MM.1S (cell line): ENCODE measurements at regions not wholly inside any gene's neighbourhood (a gene's known extent, or its start where the extent isn't known, plus 50 kb on each side); places are given as distances from the start of the nearest gene placed in this dataset.

Experiments used
- DNase-seq: peaks from one replicate; pipeline ENCODE4 v3.0.0-alpha.2; 2015
- H2AFZ ChIP-seq: fragments of 300-600 bp; sonication (generic); 2 replicates; pipeline ENCODE4 v1.6.0; 2016; ENCODE audit warnings: antibody characterized with exemption, low read length
- H3F3A ChIP-seq: fragments of 300-600 bp; sonication (generic); 2 replicates; pipeline ENCODE4 v1.6.1; 2016; ENCODE audit warnings: mild to moderate bottlenecking, antibody characterized with exemption, low read length, moderate library complexity, mixed read lengths; ENCODE audit not compliant: insufficient read depth
- H3K27ac ChIP-seq: fragments of 300-600 bp; sonication (generic); 2 replicates; pipeline ENCODE4 v1.5.1; 2016; ENCODE audit warnings: mild to moderate bottlenecking, low read length
- H3K27me3 ChIP-seq: fragments of 300-600 bp; sonication (generic); replicated peaks from 2 replicates; pipeline ENCODE4 v1.6.0; 2016; ENCODE audit warnings: low read length; ENCODE audit not compliant: insufficient read depth
- H3K36me3 ChIP-seq: fragments of 300-600 bp; sonication (generic); replicated peaks from 2 replicates; pipeline ENCODE4 v1.6.1; 2016; ENCODE audit warnings: mild to moderate bottlenecking, low read length, mixed read lengths; ENCODE audit not compliant: insufficient read depth
- H3K4me1 ChIP-seq: fragments of 300-600 bp; sonication (generic); 2 replicates; pipeline ENCODE4 v1.6.1; 2016; ENCODE audit warnings: low read length, mixed read lengths
- H3K4me2 ChIP-seq: fragments of 300-600 bp; sonication (generic); 2 replicates; pipeline ENCODE4 v1.6.0; 2016; ENCODE audit warnings: low read depth, low read length
- H3K4me3 ChIP-seq: fragments of 300-600 bp; sonication (generic); 2 replicates; pipeline ENCODE4 v1.5.1; 2016; ENCODE audit warnings: low read length, mixed read lengths
- H3K79me2 ChIP-seq: fragments of 300-600 bp; sonication (generic); 2 replicates; pipeline ENCODE4 v1.6.1; 2016; ENCODE audit warnings: mixed run types, low read length, mixed read lengths
- H3K9ac ChIP-seq: fragments of 300-600 bp; sonication (generic); 2 replicates; pipeline ENCODE4 v1.6.1; 2016; ENCODE audit warnings: low read length, mixed read lengths
- H3K9me2 ChIP-seq: fragments of 300-600 bp; sonication (generic); replicated peaks from 2 replicates; pipeline ENCODE4 v1.6.1; 2016; ENCODE audit warnings: mild to moderate bottlenecking, low read length, mixed read lengths; ENCODE audit not compliant: insufficient read depth
- H3K9me3 ChIP-seq: fragments of 300-600 bp; sonication (generic); replicated peaks from 2 replicates; pipeline ENCODE4 v1.6.1; 2016; ENCODE audit warnings: mild to moderate bottlenecking, low read length, mixed read lengths; ENCODE audit not compliant: insufficient read depth
- H4K20me1 ChIP-seq: fragments of 300-600 bp; sonication (generic); 2 replicates; pipeline ENCODE4 v1.6.1; 2016; ENCODE audit warnings: mild to moderate bottlenecking, low read length, moderate library complexity, mixed read lengths; ENCODE audit not compliant: insufficient read depth
- EZH2 ChIP-seq: fragments of 300-600 bp; sonication (generic); optimal IDR thresholded peaks from 2 replicates; pipeline ENCODE3; 2017; ENCODE audit warnings: low read depth, mild to moderate bottlenecking, antibody characterized with exemption, low read length, mixed read lengths
- EZH2phosphoT487 ChIP-seq: fragments of 300-600 bp; sonication (generic); IDR thresholded peaks from 2 replicates; pipeline ENCODE4 v1.6.1; 2018; ENCODE audit warnings: antibody characterized with exemption, low read length
- TF ChIP-seq, protein P1 (sequence below): fragments of 300-600 bp; sonication (generic); IDR thresholded peaks from 2 replicates; pipeline ENCODE4 v1.5.1; 2016; ENCODE audit warnings: antibody characterized with exemption, low read length, mixed read lengths

DNA sequence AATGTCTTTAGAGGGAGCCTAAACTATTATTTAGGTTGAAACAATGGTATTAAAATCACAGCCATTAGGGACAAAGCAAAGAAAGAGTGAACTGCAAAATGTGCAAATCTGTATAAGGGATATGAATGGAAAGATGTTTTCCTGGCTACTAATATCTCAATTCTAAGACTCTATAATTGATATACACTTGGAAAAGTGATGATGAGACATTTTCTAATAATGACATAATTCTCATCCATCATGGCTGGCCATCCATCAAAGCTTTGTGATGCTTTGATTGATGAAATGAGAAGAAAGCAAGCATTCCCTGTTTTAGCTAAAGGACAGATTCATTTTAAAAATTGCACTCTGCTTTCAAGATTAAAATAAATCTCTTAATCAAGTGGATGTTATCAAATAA, 965.5 kb upstream of the IGFBP7 start:
- Histone ChIP-seq H3K4me2 (no peak overlapping the region), H4K20me1 (no peaks in the 10 kb centered on the region), H3K9me2 (no peaks in the 10 kb centered on the region), H2AFZ (no peak overlapping the region), H3K27me3 (no peaks in the 10 kb centered on the region), H3K9ac (no peak overlapping the region), H3F3A (no peaks in the 10 kb centered on the region), H3K4me1 (no peaks in the 10 kb centered on the region), H3K79me2 (no peaks in the 10 kb centered on the region), H3K27ac (no peak overlapping the region), H3K4me3 (no peak overlapping the region), H3K36me3 (no peaks in the 10 kb centered on the region), H3K9me3 (no peaks in the 10 kb centered on the region)
- TF ChIP-seq, protein P1, sequence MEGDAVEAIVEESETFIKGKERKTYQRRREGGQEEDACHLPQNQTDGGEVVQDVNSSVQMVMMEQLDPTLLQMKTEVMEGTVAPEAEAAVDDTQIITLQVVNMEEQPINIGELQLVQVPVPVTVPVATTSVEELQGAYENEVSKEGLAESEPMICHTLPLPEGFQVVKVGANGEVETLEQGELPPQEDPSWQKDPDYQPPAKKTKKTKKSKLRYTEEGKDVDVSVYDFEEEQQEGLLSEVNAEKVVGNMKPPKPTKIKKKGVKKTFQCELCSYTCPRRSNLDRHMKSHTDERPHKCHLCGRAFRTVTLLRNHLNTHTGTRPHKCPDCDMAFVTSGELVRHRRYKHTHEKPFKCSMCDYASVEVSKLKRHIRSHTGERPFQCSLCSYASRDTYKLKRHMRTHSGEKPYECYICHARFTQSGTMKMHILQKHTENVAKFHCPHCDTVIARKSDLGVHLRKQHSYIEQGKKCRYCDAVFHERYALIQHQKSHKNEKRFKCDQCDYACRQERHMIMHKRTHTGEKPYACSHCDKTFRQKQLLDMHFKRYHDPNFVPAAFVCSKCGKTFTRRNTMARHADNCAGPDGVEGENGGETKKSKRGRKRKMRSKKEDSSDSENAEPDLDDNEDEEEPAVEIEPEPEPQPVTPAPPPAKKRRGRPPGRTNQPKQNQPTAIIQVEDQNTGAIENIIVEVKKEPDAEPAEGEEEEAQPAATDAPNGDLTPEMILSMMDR = no peak
- no peak for DNase-seq

DNA sequence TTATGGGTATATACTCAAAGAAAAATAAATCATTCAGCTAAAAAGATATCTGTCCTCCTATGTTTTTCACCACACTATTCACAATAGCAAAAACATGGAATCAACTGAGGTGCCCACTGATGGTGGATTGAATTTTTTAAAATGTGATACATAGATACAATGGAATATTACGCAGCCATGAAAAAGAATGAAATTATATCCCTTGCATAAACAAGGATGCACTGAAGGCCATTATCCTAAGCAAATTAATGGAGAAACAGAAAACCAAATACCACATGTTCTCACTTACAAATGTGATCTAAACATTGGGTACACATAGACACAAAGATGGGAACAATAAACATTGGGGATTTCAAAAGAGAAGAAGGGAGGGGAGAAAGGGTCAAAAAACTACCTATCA, 964.2 kb upstream of the IGFBP7 start:
- H2AFZ ChIP-seq = no peak overlapping the region
- H3K4me2 ChIP-seq = no peak overlapping the region
- H3K36me3 ChIP-seq = no peaks in the 10 kb centered on the region
- H3K27me3 ChIP-seq = no peaks in the 10 kb centered on the region
- no peaks in the 10 kb centered on the region for H3F3A ChIP-seq
- no peaks in the 10 kb centered on the region for H3K79me2 ChIP-seq
- H4K20me1 ChIP-seq = no peaks in the 10 kb centered on the region
- H3K9ac ChIP-seq = no peak overlapping the region
- H3K4me1 ChIP-seq = no peaks in the 10 kb centered on the region
- H3K9me3 ChIP-seq = no peaks in the 10 kb centered on the region
- H3K4me3 ChIP-seq = no peak overlapping the region
- DNase-seq = no peak
- no peaks in the 10 kb centered on the region for H3K9me2 ChIP-seq
- H3K27ac ChIP-seq = no peak overlapping the region
- no peak for TF ChIP-seq EZH2phosphoT487
- TF ChIP-seq EZH2 = no peak
- TF ChIP-seq, protein P1 = no peak

DNA sequence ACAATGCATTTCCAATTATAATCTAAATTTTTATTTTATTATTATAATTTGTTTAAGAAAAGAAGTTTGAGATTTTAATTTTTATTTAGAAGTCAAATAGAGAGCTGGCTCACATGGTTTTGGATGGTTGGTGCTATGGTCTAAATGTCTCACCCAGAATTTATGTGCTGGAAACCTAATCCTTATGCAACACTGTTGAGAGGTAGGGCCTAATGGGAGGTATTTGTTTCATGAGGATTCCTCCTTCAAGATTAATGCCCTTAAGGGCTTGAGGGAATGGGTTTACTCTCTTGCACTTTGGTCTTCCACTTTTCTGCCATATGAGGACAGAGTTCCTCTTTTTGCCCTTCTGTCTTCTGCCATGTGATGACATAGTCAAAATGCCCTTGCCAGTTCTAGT, 960.5 kb upstream of the IGFBP7 start:
- Histone ChIP-seq H3K36me3 (no peaks in the 10 kb centered on the region), H4K20me1 (no peaks in the 10 kb centered on the region), H2AFZ (no peak overlapping the region), H3K27me3 (no peaks in the 10 kb centered on the region), H3K9ac (no peak overlapping the region), H3K27ac (no peak overlapping the region), H3K9me2 (no peaks in the 10 kb centered on the region), H3F3A (no peaks in the 10 kb centered on the region), H3K4me2 (no peak overlapping the region), H3K4me3 (no peak overlapping the region), H3K4me1 (no peaks in the 10 kb centered on the region), H3K79me2 (no peaks in the 10 kb centered on the region), H3K9me3 (no peaks in the 10 kb centered on the region)
- TF ChIP-seq EZH2phosphoT487 (no peak), EZH2 (no peak)
- TF ChIP-seq, protein P1 = no peak
- DNase-seq = no peak

DNA sequence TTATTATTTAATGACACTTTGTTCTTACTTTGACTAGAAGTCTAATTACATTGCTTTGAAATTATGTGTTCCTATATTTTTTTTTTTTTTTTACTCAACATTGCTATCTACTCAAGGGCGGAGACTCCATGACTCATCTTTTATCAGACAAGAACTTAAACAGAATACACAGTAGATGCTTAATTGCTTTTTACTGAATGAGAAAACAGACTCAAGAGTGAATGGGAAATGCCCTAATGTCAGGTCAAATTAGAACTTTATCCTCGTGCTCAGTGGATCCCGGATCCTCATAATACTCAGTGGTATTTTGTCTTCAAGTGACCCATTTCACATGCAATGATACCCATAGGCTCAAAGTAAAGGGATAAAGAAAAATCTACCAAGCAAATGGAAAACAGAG, 954.5 kb upstream of the IGFBP7 start:
- Histone ChIP-seq H3K4me3 (no peak overlapping the region), H3K4me2 (no peak overlapping the region), H2AFZ (no peak overlapping the region), H3K36me3 (no peaks in the 10 kb centered on the region), H3K9me3 (no peaks in the 10 kb centered on the region), H3K79me2 (no peaks in the 10 kb centered on the region), H3K27ac (no peak overlapping the region), H3K9me2 (no peaks in the 10 kb centered on the region), H3K4me1 (no peaks in the 10 kb centered on the region), H3K27me3 (no peaks in the 10 kb centered on the region), H3K9ac (no peak overlapping the region), H4K20me1 (no peaks in the 10 kb centered on the region), H3F3A (no peaks in the 10 kb centered on the region)
- TF ChIP-seq EZH2phosphoT487 (no peak), EZH2 (no peak)
- TF ChIP-seq, protein P1 = no peak
- DNase-seq = no peak
